ENCODE measurements at regions not wholly inside any gene's neighbourhood (a gene's known extent, or its start where the extent isn't known, plus 50 kb on each side); places are given as distances from the start of the nearest gene placed in this dataset.
"Not testable (repeated sequence)": the region's sequence is repeated elsewhere in the genome, so short reads cannot be mapped to it uniquely, and the experiment has no call there.

DNA sequence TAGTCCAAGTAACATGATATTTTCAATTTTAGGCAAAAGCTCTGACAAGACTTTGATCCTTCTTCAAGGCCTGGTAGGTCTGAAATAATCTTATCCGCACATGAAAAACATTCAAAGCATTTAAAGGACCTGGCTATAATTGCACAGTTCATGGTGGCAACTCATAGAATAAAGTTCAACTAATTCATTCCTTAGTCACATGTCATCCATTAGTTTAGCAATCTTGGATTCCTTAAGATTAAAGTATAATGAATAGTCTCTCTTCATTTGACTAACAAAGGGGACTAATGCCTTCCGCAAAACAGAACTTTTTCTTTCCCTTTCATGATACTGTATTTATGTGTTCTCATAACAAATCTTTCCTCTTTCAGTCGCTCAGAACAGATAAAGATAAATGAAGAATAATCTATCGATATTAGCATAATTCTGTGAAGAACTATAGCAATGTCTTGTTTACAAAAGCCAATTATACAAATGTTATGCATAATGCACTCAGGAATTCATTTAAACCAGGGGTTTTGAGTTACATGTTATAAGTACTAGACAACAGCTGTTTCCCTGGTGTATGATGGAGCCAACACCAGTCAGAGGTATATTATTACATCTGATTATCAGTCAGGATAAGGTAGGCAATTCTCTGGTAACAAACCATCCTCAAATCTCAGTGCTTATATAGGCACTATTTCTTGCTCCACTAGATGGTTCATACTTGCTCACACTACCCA is 172.5 kb downstream of the POTEB3 start:
- Histone ChIP-seq H3K27ac (no peak overlapping the region), H3K4me1 (replicated peaks) (no peaks in the 10 kb centered on the region), H3K9me3 (no peaks in the 10 kb centered on the region), H3K27me3 (replicated peaks; ENCODE audit: insufficient read depth) (no peaks in the 10 kb centered on the region), H3K4me3 (no peak overlapping the region), H3K36me3 (peaks cover 0 to 3% of the 10 kb centered on the region in 2 donors)
- TF ChIP-seq, protein P1, sequence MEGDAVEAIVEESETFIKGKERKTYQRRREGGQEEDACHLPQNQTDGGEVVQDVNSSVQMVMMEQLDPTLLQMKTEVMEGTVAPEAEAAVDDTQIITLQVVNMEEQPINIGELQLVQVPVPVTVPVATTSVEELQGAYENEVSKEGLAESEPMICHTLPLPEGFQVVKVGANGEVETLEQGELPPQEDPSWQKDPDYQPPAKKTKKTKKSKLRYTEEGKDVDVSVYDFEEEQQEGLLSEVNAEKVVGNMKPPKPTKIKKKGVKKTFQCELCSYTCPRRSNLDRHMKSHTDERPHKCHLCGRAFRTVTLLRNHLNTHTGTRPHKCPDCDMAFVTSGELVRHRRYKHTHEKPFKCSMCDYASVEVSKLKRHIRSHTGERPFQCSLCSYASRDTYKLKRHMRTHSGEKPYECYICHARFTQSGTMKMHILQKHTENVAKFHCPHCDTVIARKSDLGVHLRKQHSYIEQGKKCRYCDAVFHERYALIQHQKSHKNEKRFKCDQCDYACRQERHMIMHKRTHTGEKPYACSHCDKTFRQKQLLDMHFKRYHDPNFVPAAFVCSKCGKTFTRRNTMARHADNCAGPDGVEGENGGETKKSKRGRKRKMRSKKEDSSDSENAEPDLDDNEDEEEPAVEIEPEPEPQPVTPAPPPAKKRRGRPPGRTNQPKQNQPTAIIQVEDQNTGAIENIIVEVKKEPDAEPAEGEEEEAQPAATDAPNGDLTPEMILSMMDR (IDR thresholded peaks at IDR 0.05): no peak
- TF ChIP-seq POLR2AphosphoS5 (IDR thresholded peaks at IDR 0.05) (no peak), POLR2A (IDR thresholded peaks at IDR 0.05) (no peak)
- no peak for DNase-seq (ENCODE audit: low spot score)
- WGBS: 83% methylated on average over 4 of the region's 4 CpGs
- intact Hi-C loops (cut with DNase I): no loop called here

DNA sequence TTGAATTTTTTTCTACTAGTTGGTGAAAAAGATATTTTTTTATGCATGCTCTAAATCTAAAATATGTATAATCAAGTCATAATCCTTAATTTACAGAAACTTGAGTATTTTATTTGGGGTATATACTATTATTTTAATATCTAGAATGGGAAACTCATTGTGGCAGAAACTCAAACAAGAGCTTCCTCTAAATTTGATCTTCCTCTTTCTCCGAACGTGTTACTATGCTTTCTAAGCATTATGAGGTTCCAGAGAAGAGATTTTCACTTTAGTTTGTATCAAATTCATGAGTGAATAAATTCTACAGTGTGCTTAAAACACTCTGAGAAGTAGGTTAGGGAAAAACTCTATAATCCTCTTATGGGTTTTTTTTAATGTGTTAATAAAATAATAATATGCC is 173.1 kb downstream of the POTEB3 start:
- no peak for DNase-seq (ENCODE audit: low spot score)
- 29% methylated on average over 2 of the region's 2 CpGs for WGBS
- Histone ChIP-seq H3K4me3 (no peak overlapping the region), H3K36me3 (peaks cover 0 to 3% of the 10 kb centered on the region in 2 donors), H3K27ac (no peak overlapping the region), H3K4me1 (replicated peaks) (no peaks in the 10 kb centered on the region), H3K27me3 (replicated peaks; ENCODE audit: insufficient read depth) (no peaks in the 10 kb centered on the region), H3K9me3 (no peaks in the 10 kb centered on the region)
- intact Hi-C loops (cut with DNase I): no loop called here
- TF ChIP-seq, protein P1 (IDR thresholded peaks at IDR 0.05): no peak
- TF ChIP-seq POLR2AphosphoS5 (IDR thresholded peaks at IDR 0.05) (no peak), POLR2A (IDR thresholded peaks at IDR 0.05) (no peak)

DNA sequence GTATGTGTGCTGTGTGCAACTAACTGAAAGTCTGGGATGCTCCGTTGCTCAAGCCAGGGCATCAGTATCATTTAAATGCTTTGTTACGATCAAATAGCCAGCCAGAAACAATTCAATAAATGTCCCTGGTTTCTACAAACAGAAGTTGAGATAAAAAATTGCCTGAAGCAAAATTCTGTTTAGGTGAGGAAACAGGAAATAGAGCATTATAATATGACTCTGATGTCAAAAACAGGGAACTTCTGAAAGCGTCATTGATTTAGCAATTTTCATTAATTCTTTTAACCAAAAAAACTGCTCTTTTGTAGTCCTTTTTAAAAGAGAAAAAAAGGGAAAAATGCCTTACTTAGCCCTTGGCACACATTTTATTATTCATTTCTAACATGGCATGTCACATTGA is 174.7 kb downstream of the POTEB3 start:
- H3K27ac ChIP-seq; H3K4me1 ChIP-seq (replicated peaks); H3K9me3 ChIP-seq; H3K36me3 ChIP-seq; DNase-seq (ENCODE audit: low spot score); H3K4me3 ChIP-seq; intact Hi-C loops (cut with DNase I); H3K27me3 ChIP-seq (replicated peaks; ENCODE audit: insufficient read depth): not testable (repeated sequence)
- 66% methylated on average over 3 of the region's 3 CpGs for WGBS

DNA sequence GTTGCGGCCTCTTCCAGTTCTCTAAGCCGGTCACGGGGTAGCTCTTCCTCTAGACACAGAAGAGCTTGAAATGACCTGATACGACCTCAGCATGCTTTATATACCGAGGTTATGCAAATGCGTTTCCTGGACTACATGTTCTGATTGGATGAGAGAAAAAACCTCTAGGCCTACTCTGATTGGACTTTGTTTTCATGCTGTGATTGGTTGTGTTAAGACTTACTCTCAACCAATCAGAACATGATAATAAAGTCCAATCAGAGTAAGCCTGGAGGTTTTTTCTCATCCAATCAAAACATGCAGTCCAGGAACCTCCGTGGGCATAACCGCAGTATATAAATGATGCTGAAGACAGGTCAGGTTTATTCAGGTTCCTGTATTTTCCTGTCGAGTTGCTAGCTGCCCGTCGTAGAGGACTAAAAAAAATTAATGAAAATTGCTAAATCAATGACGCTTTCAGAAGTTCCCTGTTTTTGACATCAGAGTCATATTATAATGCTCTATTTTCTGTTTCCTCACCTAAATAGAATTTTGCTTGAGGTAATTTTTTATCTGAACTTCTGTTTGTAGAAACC is 177.4 kb downstream of the POTEB3 start:
- Histone ChIP-seq H3K9me3 (no peaks in the 10 kb centered on the region), H3K4me3 (no peak overlapping the region), H3K27me3 (replicated peaks; ENCODE audit: insufficient read depth) (no peaks in the 10 kb centered on the region), H3K27ac (no peak overlapping the region), H3K36me3 (no peaks in the 10 kb centered on the region), H3K4me1 (replicated peaks) (no peaks in the 10 kb centered on the region)
- 84% methylated on average over 12 of the region's 12 CpGs for WGBS
- no peak for TF ChIP-seq POLR2A (IDR thresholded peaks at IDR 0.05)
- TF ChIP-seq, protein P1 (IDR thresholded peaks at IDR 0.05): no peak
- TF ChIP-seq POLR2AphosphoS5 (IDR thresholded peaks at IDR 0.05): no peak
- DNase-seq (ENCODE audit: low spot score): no peak
- intact Hi-C loops (cut with DNase I): no loop called here

DNA sequence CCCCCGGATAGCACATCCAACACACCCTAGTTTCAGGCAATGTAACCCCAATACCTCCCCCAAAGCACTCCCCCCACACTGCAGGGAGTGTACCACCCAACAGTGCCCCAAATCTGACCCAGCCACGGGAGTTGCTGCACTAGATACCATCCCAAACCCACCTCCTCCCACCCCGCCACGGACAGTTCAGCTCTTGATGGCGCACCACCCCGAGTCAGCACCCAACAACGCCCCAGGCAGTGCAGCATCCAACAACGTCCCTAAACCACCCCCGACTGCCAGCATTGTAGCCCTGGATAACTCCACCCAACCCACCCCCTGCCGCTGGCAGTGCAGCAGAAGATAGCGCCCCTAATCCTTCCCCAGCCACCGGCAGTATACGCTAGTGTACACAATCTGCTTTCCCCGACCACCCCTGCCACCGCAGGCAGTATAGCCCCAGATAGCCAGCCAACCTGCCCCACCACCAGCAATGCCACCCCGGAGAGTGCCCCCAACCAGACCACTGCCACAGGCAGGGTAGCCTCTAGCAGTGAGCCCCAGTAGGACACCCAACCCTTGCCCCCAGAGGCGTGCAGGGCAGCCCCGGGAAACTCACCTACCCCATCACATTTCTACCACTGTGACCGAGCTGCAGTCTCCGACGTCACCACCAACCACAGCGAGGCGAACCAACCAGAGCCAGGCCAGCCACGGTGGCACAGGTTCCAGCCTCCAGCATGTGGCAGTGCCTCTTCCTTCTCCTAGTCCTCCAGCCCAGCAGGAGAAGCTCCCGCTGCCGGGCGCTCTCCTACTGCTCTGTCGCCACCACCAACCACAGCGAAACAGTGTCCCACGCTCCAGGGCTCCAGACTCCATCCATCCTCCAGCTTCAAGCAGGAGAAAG is 178.1 kb downstream of the POTEB3 start:
- WGBS: 91% methylated on average over 30 of the region's 30 CpGs
- no peaks in the 10 kb centered on the region for H3K4me1 ChIP-seq (replicated peaks)
- no peak overlapping the region for H3K27ac ChIP-seq
- no peaks in the 10 kb centered on the region for H3K9me3 ChIP-seq
- no peaks in the 10 kb centered on the region for H3K27me3 ChIP-seq (replicated peaks; ENCODE audit: insufficient read depth)
- intact Hi-C loops (cut with DNase I): no loop called here
- no peaks in the 10 kb centered on the region for H3K36me3 ChIP-seq
- TF ChIP-seq, protein P1 (IDR thresholded peaks at IDR 0.05): no peak
- TF ChIP-seq POLR2AphosphoS5 (IDR thresholded peaks at IDR 0.05) (no peak), POLR2A (IDR thresholded peaks at IDR 0.05) (no peak)
- DNase-seq (ENCODE audit: low spot score): no peak
- H3K4me3 ChIP-seq: no peak overlapping the region

Measured in prostate gland (tissue), 2 donors.